Activated CD4-positive, alpha-beta T cell treated with anti-CD3 and anti-CD28 coated beads, Interleukin-2, amount 50 U/mL, for 4 hours (primary cell): ENCODE measurements at regions not wholly inside any gene's neighbourhood (a gene's known extent, or its start where the extent isn't known, plus 50 kb on each side); places are given as distances from the start of the nearest gene placed in this dataset.
"Not testable (repeated sequence)": the region's sequence is repeated elsewhere in the genome, so short reads cannot be mapped to it uniquely, and the experiment has no call there.

Experiments
- DNase-seq, 2 experiments: peaks; one replicate each; pipeline ENCODE4 v3.0.0-alpha.2; 2020

DNA sequence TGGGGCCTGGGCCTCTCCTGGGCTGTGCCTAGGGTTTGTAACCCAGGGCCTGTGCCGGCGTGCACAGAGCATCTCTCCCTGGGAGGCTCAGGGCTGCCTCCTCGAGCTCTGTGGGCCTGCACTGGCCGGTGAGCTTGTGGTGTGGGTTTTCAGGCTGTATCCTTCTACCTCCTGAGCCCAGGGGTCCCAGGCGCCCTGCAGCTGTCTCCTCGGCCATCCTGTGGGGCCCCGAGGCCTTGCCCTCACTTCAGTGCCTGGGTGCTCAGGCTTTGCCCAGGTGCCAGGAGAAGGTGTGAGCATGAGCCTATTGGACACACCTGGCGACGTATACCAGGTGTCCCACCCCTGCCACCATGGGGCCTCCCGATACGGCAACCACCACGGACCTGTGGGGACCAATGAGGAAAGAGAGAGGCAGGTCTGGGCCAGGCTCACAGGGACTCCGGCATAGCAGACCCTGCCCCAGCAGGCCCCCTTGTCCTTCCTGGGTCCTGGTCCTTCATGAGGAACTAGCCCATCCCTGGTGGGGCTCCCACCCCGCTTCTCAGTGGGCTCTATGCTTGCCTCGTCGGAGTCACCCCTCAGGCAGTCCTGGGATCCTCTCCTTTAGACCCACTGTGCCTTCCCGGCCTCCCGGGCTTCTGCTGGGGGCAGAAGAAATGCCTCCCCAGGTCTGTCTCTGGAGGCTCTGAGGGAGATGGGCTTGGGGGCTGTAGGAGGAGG, 400.2 kb downstream of the TMEM121 start:
- DNase-seq = no peak

GRCh38 chr14:105927096-105928060, 401.0 kb downstream of the TMEM121 start:
- DNase-seq = no peak

- not testable (repeated sequence) for DNase-seq
Measured at GRCh38 chr14:105928171-105929111, 402.1 kb downstream of the TMEM121 start.

- no peak for DNase-seq
Measured at GRCh38 chr14:105929327-105930081, 403.1 kb downstream of the TMEM121 start.

GRCh38 chr14:105930572-105930971, 404.2 kb downstream of the TMEM121 start:
- DNase-seq = no peak

DNA sequence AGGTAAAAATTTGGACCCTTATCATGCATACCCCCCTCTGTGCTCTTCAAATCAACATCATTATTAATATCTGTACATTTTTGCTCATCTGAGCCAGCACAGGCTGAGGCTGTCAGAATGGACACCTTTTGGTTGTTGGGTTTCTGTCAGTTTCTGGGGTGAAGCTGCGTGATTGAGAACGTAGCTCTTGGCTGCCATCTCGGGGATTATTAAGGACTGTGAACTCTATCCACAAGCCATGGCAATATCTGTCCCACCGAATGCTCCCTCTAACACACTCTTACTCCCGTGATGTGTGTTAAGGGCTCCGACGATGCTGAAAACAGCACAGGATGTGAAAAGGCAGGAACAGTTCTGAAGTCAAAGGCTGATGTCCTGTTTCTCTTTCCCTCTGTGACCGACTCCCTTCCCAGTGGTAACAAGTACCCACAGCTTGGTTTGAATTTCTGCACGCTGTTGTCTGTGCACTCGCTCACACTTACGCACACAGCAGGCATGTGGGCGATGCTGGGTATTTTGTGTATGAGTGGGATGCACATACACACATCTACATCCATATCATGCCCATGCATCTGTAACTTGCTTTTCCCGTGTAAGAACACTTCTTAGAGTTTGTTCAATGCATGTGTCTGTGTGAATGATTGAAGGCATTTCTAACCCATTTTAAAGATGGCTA, 405.6 kb downstream of the TMEM121 start:
- DNase-seq = no peak

DNA sequence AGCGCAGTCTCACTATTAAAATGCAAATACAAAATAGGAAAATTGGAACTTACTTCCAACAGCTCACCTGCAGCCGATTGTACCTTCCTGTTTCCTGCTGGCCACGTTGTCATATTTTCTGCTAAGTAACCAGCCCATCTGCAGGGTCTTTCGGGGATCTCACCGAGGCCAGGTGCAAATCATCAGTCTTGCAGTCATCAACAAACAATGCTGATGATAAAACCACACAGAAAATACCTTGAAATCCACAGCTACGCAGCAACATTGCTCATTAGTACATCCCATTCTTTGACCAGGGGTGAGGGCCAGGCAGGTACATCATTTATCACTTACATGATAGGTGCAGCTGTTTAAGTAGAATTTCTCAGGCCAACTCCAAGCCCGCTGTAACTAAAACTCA, 406.9 kb downstream of the TMEM121 start:
- no peak for DNase-seq

GRCh38 chr14:105935384-105935783, 409.0 kb downstream of the TMEM121 start:
- DNase-seq = no peak

DNA sequence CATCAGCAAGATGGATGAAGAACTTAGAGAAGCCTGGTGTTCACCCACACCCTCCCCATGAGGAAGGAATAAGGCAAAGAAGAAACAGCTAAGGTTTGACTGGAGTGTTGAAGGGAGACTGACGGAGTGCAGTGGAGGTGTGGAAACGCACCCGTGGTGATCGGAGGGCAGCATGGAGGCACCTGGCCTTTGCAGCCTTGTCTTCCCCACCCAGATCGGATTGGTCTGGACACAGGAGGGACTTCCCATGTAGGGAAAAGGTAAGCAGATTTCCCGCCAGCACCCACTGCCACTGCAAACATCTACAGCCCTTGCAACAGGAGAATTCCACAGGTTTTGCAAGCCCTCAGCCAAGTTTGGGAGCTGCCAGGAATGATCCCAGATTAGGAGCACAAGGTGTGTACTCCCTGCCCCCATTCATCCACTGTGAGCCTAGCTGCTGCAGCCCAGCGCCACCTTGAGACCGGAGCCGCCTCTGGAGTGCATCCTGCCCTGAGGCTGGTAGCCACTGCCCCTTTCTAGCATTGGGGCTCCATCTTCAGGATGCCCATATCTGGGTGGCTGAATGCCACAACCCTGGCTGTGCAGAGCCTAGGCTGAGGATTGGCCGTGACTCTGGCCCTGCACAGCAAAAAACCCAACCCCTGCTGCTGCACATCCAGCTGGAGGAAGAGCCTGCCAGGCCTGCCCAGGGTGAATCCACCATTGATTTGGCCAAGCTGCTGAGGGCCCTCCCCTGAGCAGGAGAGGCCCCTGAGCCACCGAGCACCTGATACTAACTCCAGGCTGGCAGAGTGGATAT, 411.1 kb downstream of the TMEM121 start:
- no peak for DNase-seq

DNA sequence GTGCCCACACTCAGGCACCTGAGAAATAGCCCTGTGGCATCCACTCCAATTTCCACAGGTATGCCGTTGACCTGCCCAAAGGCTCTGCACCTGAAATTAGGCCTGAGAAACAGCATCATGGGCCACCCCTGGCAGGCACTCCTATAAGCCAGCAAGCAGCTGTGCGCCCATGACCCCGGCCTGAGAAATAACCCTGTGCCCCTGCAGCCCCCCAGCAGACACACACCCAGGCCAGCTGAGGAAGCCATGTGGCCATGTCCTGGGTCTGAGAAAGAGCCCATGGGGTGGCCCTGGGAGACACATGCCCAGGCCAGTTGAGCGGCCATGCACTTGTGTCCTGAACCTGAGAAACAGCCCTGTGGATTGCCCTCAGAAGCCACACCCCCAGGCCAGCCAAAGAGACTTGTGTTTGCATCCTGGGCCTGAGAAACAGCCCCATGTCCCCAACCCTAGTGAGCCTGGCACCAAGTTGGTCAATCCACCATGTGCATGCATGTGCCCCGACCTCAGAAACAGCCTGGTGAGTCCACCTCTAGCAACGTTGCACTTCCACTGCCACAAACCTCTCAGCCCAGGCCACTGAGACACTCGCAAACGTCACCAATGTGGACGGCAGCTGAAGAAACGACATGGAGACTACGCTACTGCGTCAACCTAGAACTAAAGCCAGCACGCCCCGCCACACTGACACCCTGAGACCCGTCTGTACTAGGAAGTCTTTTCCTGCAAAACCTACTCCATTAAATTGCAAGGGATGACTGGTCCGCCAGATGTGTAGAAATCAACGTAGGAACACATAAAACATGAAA, 411.9 kb downstream of the TMEM121 start:
- DNase-seq = no peak

GRCh38 chr14:105938959-105939358, 412.6 kb downstream of the TMEM121 start:
- no peak for DNase-seq

- no peak for DNase-seq
Measured at GRCh38 chr14:105939810-105940508, 413.6 kb downstream of the TMEM121 start.

DNA sequence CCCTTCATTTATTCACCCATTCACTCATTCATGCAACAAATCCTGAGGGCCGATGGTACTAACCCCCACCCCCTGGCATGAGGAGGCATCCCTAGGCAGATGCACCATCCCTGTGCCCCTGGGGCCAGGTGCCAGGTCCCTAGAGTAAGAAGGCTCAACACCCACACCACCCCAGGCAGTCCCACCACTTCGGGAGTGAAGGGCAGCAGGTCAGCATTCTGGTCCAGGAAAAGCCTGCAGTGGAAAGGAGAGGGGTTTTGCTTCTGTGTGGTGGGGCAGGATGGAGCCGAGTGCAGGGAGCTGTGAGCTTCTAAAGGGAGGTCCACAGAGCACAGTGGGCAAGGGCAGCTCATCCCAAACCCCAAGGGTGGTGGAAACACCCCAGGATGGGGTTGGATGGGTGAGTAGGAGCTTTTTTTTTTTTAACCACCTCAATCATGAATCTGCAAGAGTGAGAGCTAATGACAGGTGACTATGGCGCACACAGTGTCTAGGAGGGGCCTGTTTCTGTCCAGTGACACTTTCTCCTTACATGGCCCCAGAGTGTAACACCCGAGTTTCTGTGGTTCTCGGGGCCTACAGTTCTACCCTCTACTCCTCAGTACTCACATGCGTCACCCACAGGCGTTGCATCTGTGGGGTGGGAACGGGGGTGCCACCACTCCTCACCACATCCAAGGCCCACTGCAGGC, 414.3 kb downstream of the TMEM121 start:
- DNase-seq = no peak

DNA sequence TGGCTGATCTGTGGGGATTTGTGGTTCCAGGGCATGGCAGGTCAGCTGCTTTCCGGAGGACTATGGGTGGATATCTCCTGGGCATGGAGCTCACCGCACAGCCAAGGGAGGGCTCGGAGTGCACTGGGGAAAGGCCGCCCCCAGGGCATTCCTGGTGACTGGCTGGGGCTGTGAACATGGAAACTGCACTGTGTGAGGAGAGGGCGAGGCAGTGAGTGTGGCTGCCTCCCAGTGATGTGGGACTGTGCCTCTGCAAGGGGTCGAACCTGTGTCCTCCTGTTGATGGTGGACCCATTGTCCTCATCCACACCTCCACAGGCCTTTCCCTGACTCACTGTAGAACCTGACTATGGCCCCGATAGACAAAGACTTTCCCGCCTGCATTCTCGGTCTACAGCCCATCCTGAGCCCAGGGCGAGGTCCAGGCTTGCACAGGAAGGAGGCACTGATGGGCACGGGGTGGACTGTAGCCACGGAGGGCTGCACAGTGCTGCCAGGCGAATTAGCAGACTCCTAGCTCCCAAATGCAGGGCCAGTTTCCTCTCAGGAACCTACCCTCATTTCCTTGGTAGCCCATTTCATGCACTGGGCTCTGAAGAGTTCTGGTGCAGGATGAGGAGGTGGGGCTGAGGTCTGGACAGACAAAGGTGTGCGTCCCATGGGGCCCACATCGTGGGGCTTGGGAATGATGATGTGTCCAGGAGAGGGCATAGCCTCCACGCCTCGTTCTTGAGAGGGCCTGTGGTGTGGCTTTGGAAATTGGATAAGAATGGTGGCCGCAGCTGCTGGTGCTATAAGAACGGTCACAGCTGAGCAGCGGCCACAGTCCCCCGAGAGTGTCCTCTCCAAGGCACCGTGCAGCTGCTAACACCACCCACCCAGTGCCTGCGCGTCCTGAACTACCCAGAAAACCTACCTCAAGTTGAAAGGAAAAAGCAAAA, 415.1 kb downstream of the TMEM121 start:
- DNase-seq = no peak

GRCh38 chr14:105942725-105943124, 416.3 kb downstream of the TMEM121 start:
- DNase-seq = not testable (repeated sequence)

DNA sequence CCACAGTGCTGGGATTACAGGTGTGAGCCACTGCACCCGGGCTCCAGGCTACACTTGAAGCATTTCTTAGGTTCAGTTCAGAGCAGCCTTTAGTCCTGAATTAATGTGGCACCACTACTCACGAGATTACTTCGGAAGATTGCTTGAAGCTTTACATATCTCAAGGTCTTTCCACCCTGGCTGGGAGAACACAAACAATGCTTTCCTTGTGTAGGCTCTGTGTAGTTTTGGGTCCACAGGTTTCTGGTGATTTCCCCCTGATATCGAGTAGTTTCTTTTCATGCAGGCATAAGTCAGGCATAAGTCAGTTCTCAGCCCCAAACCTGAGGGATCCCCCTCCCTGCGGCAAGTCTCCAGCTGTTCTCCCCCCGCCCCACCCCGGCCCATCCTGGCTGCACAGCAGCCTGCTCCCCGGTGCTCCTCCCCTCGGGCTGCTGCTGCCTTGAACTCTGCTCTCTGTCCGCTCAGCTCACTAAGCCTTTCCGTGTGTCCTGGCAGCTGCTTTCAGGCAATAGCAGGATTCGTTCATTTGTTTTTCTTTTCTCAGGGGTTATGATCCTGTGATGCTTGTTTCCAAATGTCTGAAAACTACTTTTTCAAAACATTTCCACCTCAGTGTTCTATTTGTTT, 417.7 kb downstream of the TMEM121 start:
- no peak for DNase-seq
